Type B pancreatic cell (in vitro differentiated cells): ENCODE measurements at regions not wholly inside any gene's neighbourhood (a gene's known extent, or its start where the extent isn't known, plus 50 kb on each side); places are given as distances from the start of the nearest gene placed in this dataset.

Experiments
- DNase-seq: peaks from one replicate; pipeline ENCODE4 v3.0.0; 2021; ENCODE audit warnings: mixed read lengths; ENCODE audit not compliant: unreplicated experiment; ENCODE audit errors: extremely low spot score
- H3K27ac Mint-ChIP-seq: 2 replicates; pipeline ENCODE4 v1.8.0; 2021; ENCODE audit warnings: mild to moderate bottlenecking, mixed read lengths
- H3K27me3 Mint-ChIP-seq: 2 replicates; pipeline ENCODE4 v1.8.0; 2021; ENCODE audit warnings: mixed read lengths
- H3K36me3 Mint-ChIP-seq: 2 replicates; pipeline ENCODE4 v1.8.0; 2021; ENCODE audit warnings: mixed read lengths
- H3K4me1 Mint-ChIP-seq: one replicate; pipeline ENCODE4 v1.8.0; 2021; ENCODE audit warnings: mixed read lengths; ENCODE audit not compliant: unreplicated experiment
- H3K4me3 Mint-ChIP-seq: 2 replicates; pipeline ENCODE4 v1.8.0; 2021; ENCODE audit warnings: mild to moderate bottlenecking, mixed read lengths
- H3K9me3 Mint-ChIP-seq: 2 replicates; pipeline ENCODE4 v1.8.0; 2021; ENCODE audit warnings: mixed read lengths
- TF ChIP-seq, protein P1 (sequence below): fragments of 200-600 bp; sonication (generic); conservative IDR thresholded peaks from 2 replicates; pipeline ENCODE4 v1.5.0; 2021; ENCODE audit warnings: antibody characterized with exemption, mild to moderate bottlenecking

DNA sequence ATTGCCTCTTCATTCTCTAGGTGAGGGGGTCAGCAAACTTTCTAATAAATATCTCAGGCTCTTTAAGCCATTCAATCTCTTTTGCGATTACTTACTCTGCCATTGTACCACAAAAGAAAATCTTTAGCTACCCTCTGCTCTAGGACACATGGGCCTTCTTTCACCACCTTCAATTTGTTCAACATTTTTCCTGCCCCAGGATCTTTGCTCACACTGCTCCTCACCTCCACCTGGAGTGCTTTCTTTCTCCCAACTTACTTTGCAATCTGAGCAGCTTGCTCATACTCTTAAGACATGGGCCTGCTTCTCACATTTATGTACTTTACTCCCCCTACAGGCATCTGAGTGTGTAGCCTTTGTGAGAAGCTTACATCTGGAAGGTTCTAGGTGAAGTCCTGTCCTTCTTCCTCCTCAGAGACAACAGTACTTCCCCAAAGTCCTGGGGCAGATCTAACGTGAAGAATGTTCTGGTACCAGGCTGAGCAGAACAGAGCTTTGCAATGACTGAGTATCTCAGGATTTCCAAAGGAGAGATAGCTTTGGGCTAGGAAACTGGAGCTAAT, 55.0 kb upstream of the PRDM5 start:
- peaks cover 3% of the 10 kb centered on the region for H3K27me3 Mint-ChIP-seq
- no peak for DNase-seq

DNA sequence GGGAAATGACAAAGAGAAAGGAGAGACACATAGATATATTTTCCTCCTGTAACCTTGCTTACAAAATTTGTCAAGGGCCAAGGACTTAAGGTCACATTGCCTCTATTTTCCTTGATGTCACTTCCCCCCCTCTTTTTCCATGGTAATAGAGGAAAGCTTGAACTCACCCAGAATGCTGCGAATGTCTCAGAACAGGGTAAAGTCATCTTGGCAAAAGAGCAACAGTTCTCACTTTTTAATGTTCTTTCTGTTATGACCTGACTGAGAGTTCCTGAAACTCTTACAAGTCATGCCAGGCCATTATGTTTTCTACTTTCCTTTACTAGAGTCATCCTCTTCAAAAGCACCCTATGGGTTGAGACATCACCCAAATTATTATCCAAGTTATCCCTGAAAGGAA, 50.7 kb upstream of the PRDM5 start:
- H3K27me3 Mint-ChIP-seq = peaks cover 3% of the 10 kb centered on the region

More for the DNA sequence above, 55.0 kb upstream of the PRDM5 start:
- no peak overlapping the region for H3K27ac Mint-ChIP-seq
- H3K9me3 Mint-ChIP-seq = peaks cover 6% of the 10 kb centered on the region
- H3K4me3 Mint-ChIP-seq = no peak overlapping the region
- TF ChIP-seq, protein P1, sequence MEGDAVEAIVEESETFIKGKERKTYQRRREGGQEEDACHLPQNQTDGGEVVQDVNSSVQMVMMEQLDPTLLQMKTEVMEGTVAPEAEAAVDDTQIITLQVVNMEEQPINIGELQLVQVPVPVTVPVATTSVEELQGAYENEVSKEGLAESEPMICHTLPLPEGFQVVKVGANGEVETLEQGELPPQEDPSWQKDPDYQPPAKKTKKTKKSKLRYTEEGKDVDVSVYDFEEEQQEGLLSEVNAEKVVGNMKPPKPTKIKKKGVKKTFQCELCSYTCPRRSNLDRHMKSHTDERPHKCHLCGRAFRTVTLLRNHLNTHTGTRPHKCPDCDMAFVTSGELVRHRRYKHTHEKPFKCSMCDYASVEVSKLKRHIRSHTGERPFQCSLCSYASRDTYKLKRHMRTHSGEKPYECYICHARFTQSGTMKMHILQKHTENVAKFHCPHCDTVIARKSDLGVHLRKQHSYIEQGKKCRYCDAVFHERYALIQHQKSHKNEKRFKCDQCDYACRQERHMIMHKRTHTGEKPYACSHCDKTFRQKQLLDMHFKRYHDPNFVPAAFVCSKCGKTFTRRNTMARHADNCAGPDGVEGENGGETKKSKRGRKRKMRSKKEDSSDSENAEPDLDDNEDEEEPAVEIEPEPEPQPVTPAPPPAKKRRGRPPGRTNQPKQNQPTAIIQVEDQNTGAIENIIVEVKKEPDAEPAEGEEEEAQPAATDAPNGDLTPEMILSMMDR = peak; percentile 66
- H3K4me1 Mint-ChIP-seq = no peaks in the 10 kb centered on the region
- H3K36me3 Mint-ChIP-seq = no peaks in the 10 kb centered on the region

More for the DNA sequence above, 50.7 kb upstream of the PRDM5 start:
- Mint-ChIP-seq H3K9me3 (peaks cover 10% of the 10 kb centered on the region), H3K36me3 (no peaks in the 10 kb centered on the region), H3K4me1 (no peaks in the 10 kb centered on the region), H3K4me3 (no peak overlapping the region), H3K27ac (no peak overlapping the region)
- DNase-seq = no peak
- TF ChIP-seq, protein P1 = no peak
